GM23338 (cell line): ENCODE measurements at regions not wholly inside any gene's neighbourhood (a gene's known extent, or its start where the extent isn't known, plus 50 kb on each side); places are given as distances from the start of the nearest gene placed in this dataset.

Experiments used
- CREB1 ChIP-seq: fragments of 250-450 bp; sonication (Bioruptor Pico); IDR thresholded peaks from 2 replicates; pipeline ENCODE4 v1.5.0; 2020; ENCODE audit warnings: low read depth, mild to moderate bottlenecking, moderate library complexity
- CTCF ChIP-seq, 2 experiments: fragments of 200-600 bp in 1 of 2; sonication (generic) in 1 of 2; conservative IDR thresholded peaks; 2 replicates each; pipeline versions ENCODE4 v1.5.1 to v1.6.1; 2016 to 2017; ENCODE audit warnings: antibody characterized with exemption in 2 of 2, low read depth in 2 of 2, mild to moderate bottlenecking in 2 of 2, moderate library complexity in 1 of 2
- EZH2 ChIP-seq: fragments of 200-600 bp; sonication (generic); IDR thresholded peaks from one replicate; pipeline ENCODE4 v1.8.0; 2017; ENCODE audit warnings: antibody characterized with exemption, mild to moderate bottlenecking, low read depth; ENCODE audit not compliant: unreplicated experiment
- EZH2phosphoT487 ChIP-seq: fragments of 200-600 bp; sonication (generic); IDR thresholded peaks from one replicate; pipeline ENCODE4 v1.8.1; 2018; ENCODE audit warnings: antibody characterized with exemption; ENCODE audit not compliant: unreplicated experiment
- JUNB ChIP-seq: IDR thresholded peaks from one replicate; pipeline ENCODE4 v1.6.1; 2016; ENCODE audit warnings: antibody characterized with exemption; ENCODE audit not compliant: unreplicated experiment
- POLR2AphosphoS5 ChIP-seq: IDR thresholded peaks from 2 replicates; pipeline ENCODE4 v1.6.1; 2016; ENCODE audit warnings: antibody characterized with exemption, low read depth
- REST ChIP-seq: IDR thresholded peaks from one replicate; pipeline ENCODE4 v1.6.1; 2018; ENCODE audit warnings: antibody characterized with exemption; ENCODE audit not compliant: unreplicated experiment
- STAT1 ChIP-seq: IDR thresholded peaks from one replicate; pipeline ENCODE4 v1.6.1; 2016; ENCODE audit warnings: antibody characterized with exemption; ENCODE audit not compliant: unreplicated experiment
- ZNF114 ChIP-seq: fragments of 250-450 bp; sonication (Bioruptor Pico); IDR thresholded peaks from 2 replicates; pipeline ENCODE4 v1.5.0; 2020; ENCODE audit warnings: mild to moderate bottlenecking, moderate library complexity
- ZNF462 ChIP-seq: fragments of 250-450 bp; sonication (Bioruptor Pico); IDR thresholded peaks from 2 replicates; pipeline ENCODE4 v1.5.0; 2020; ENCODE audit warnings: mild to moderate bottlenecking, moderate library complexity

DNA sequence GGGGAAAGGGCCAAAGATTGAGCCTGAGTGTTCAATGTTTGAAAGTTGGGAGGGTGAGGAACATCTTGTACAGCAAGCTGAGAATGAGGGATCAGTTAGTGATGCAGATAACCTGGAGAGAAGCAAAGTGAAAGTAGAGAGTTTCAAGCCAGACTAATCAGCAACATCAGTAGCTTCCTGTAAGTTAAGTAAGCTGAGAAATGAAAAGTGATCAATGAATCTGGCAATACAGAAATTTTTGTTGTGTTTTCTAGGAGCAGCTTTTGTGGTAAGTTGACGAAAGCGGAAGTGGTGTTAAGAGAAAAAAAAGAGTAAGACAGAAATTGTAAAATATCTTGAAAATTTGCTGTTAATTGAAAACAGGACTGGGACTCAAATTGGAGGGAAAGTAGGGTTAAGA lies 855.5 kb upstream of the MAP3K7 start:
- no peak for TF ChIP-seq CTCF (conservative IDR thresholded peaks at IDR 0.05; ENCODE audit: low read depth in 2 of 2)
- no peak for TF ChIP-seq REST
- no peak for TF ChIP-seq CREB1 (CRISPR knock-in tag)
- no peak for TF ChIP-seq EZH2
- TF ChIP-seq ZNF462: no peak
- TF ChIP-seq JUNB: no peak
- no peak for TF ChIP-seq ZNF114 (CRISPR knock-in tag)
- no peak for TF ChIP-seq POLR2AphosphoS5
- TF ChIP-seq STAT1: no peak
- no peak for TF ChIP-seq EZH2phosphoT487
